ENCODE measurements at regions not wholly inside any gene's neighbourhood (a gene's known extent, or its start where the extent isn't known, plus 50 kb on each side); places are given as distances from the start of the nearest gene placed in this dataset.

- no peak for TF ChIP-seq MAX (IDR thresholded peaks at IDR 0.05)
- TF ChIP-seq ELF1 (IDR thresholded peaks at IDR 0.05; ENCODE audit: borderline replicate concordance, low read depth): no peak
- no peak for TF ChIP-seq YY1 (IDR thresholded peaks at IDR 0.05; ENCODE audit: extremely low read depth, insufficient replicate concordance, low read depth, low read length)
- TF ChIP-seq RAD21 (IDR thresholded peaks at IDR 0.05; ENCODE audit: low read depth): no peak
- TF ChIP-seq CBX3 (IDR thresholded peaks at IDR 0.05; ENCODE audit: low read depth): no peak
- no peak for TF ChIP-seq ZFX (IDR thresholded peaks at IDR 0.05)
- TF ChIP-seq JUND (IDR thresholded peaks at IDR 0.05): no peak
Measured at GRCh38 chr2:111679202-111679601, 204.8 kb downstream of the ANAPC1 start (continued).

DNA sequence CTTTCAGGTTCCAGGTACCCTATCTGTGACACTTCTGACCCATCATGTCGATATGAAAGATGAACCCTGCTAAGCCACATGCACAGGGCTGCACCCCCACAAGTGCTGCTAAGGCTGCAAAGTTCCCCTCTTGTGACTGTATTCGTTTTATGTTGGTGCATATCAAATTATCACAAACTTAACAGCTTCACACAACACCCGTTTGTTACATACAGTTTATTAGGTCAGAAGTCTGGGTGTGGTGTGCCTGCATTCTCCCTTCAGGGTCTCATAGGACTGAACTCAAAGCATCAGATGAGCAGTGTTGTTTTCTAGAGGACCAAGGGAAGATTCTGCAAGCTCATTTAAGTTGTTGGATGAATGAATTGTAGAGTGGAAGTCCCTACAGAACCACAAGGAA lies 199.4 kb downstream of the ANAPC1 start:
- no peaks in the 10 kb centered on the region for H3K4me1 ChIP-seq (ENCODE audit: control insufficient read depth in 1 of 2, insufficient read depth in 2 of 2, low read length in 2 of 2)
- no peaks in the 10 kb centered on the region for H3K9me3 ChIP-seq (ENCODE audit: control insufficient read depth in 1 of 2, insufficient read depth in 1 of 2, low read depth in 1 of 2, low read length in 2 of 2)
- no peak for ATAC-seq
- H3K27ac ChIP-seq (ENCODE audit: low read depth, low read length): no peak overlapping the region
- CTCF ChIA-PET: no interaction called here
- no peak overlapping the region for H3K4me2 ChIP-seq (ENCODE audit: low read length)
- no peak overlapping the region for H3K4me3 ChIP-seq (replicated peaks in 1 of 2; ENCODE audit: low read depth in 1 of 2, low read length in 2 of 2)
- RAD21 ChIA-PET (ENCODE audit: low non-redundant PET in 1 of 2, low total read pairs in 2 of 2, uncharacterized antibody in 2 of 2, unreplicated experiment in 2 of 2): no interaction called here
- H3K27me3 ChIP-seq (ENCODE audit: insufficient read depth, low read length): no peaks in the 10 kb centered on the region
- BruUV-seq (replicated peaks): no TSS peak
- DNase-seq (ENCODE audit: low read depth, low spot score): no peak
- POLR2A ChIA-PET: no interaction called here
- intact Hi-C loops (cut with micrococcal nuclease): no loop called here
- no peak overlapping the region for H3K9ac ChIP-seq (ENCODE audit: low read length)
- no peaks in the 10 kb centered on the region for H3K79me2 ChIP-seq (ENCODE audit: insufficient read depth, low read length)
- no peaks in the 10 kb centered on the region for H3K36me3 ChIP-seq (ENCODE audit: control insufficient read depth in 1 of 2, insufficient read depth in 2 of 2, low read length in 2 of 2)
- no peak overlapping the region for H2AFZ ChIP-seq (ENCODE audit: low read depth, low read length, poor library complexity, severe bottlenecking)
- H3K9me2 ChIP-seq (ENCODE audit: insufficient read depth): no peaks in the 10 kb centered on the region
- TF ChIP-seq MAX (IDR thresholded peaks at IDR 0.05) (no peak), ZNF274 (IDR thresholded peaks at IDR 0.05; ENCODE audit: low read depth, low read length) (no peak), CBX3 (IDR thresholded peaks at IDR 0.05; ENCODE audit: low read depth) (no peak), POLR2A (IDR thresholded peaks at IDR 0.05; ENCODE audit: borderline replicate concordance, extremely low read depth, insufficient read depth, insufficient read length) (no peak), CTCF (IDR thresholded peaks at IDR 0.05 in 2 of 3, conservative IDR thresholded peaks at IDR 0.05 in 1 of 3; ENCODE audit: borderline replicate concordance in 1 of 3, insufficient read depth in 1 of 3, low read depth in 2 of 3, low read length in 2 of 3) (no peak), FOSL1 (IDR thresholded peaks at IDR 0.05; ENCODE audit: low read depth) (no peak), JUND (IDR thresholded peaks at IDR 0.05) (no peak), SRF (IDR thresholded peaks at IDR 0.05; ENCODE audit: low read depth) (no peak), REST (IDR thresholded peaks at IDR 0.05; ENCODE audit: low read depth) (no peak), RAD21 (IDR thresholded peaks at IDR 0.05; ENCODE audit: low read depth) (no peak), EZH2 (IDR thresholded peaks at IDR 0.05) (no peak)
- H4K20me1 ChIP-seq (ENCODE audit: insufficient read depth): no peaks in the 10 kb centered on the region

All from HCT116 (cell line).